ENCODE measurements at regions not wholly inside any gene's neighbourhood (a gene's known extent, or its start where the extent isn't known, plus 50 kb on each side); places are given as distances from the start of the nearest gene placed in this dataset.

DNA sequence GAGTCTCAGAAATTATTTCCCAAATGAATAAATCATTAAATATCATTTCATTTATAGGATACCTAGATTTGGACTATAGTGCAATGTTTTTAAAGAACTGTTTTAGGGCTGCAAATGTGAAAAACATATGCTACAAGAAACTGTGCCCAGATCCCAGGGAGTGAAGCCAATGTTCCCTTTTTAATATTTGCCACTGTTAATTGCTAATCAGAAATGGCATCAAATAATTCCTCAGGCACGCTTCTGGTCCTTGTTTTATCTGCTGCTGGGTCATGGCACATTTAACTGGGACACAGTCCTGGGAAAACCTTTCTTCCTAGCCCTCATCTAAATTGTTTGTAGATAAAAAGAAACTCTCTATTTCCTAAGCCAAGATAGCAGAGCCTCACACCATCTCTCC lies 79.3 kb upstream of the CNTNAP4 start:
- H3K27ac ChIP-seq (ENCODE audit: insufficient read depth in 1 of 2, low read depth in 1 of 2, low read length in 2 of 2, poor library complexity in 1 of 2, severe bottlenecking in 2 of 2): no peak overlapping the region
- no peaks in the 10 kb centered on the region for H3K27me3 ChIP-seq (replicated peaks in 2 of 5; ENCODE audit: control insufficient read depth in 4 of 5, insufficient read depth in 5 of 5, low read length in 4 of 5)
- H3K4me1 ChIP-seq (ENCODE audit: control extremely low read depth in 1 of 4, control insufficient read depth in 4 of 4, insufficient read depth in 4 of 4, low read length in 3 of 4): no peaks in the 10 kb centered on the region
- DNase-seq: no peak
- 80% methylated on average over 1 of the region's 1 CpG for WGBS (ENCODE audit: insufficient coverage)
- POLR2A ChIA-PET: no interaction called here
- no peak overlapping the region for H3K4me3 ChIP-seq (ENCODE audit: control insufficient read depth in 1 of 7, extremely low read depth in 1 of 7, insufficient read depth in 4 of 7, low read depth in 2 of 7, low read length in 6 of 7)
- H3K9me3 ChIP-seq (ENCODE audit: control extremely low read depth in 1 of 5, control insufficient read depth in 4 of 5, insufficient read depth in 2 of 5, low read depth in 1 of 5, low read length in 4 of 5): no peaks in the 10 kb centered on the region
- CTCF ChIA-PET: no interaction called here
- H3K36me3 ChIP-seq (ENCODE audit: control insufficient read depth in 4 of 4, insufficient read depth in 4 of 4, low read length in 3 of 4): no peaks in the 10 kb centered on the region

DNA sequence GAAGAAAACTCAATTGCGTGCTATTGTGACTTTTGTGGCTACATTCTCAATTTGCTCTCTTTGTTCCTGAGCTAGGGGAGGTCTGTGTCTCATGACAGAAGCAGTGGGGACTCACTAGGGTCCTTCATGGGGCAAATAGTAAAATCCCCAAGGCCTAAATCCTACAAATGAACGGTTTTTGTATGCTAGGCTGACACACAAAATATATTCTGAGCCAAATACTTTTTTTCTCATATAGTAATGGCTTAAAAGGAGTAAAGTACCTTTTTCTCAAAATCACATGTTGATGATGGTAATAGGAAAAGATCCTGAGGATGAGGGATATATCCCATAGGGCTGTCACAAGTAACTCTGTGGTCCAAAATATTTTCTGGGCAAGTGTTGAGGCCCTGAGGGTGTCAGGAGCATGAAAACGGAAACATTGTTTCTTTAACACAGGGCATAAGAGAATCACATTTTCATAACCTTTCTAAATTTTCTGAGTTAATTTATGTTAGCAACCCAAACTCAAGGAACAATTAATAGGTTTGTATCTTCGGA lies 77.5 kb upstream of the CNTNAP4 start:
- ChIA-PET POLR2A (no interaction called here), CTCF (no interaction called here)
- H3K4me3 ChIP-seq (ENCODE audit: control insufficient read depth in 1 of 7, extremely low read depth in 1 of 7, insufficient read depth in 4 of 7, low read depth in 2 of 7, low read length in 6 of 7): no peak overlapping the region
- H3K36me3 ChIP-seq (ENCODE audit: control insufficient read depth in 4 of 4, insufficient read depth in 4 of 4, low read length in 3 of 4): no peaks in the 10 kb centered on the region
- H3K27ac ChIP-seq (ENCODE audit: insufficient read depth in 1 of 2, low read depth in 1 of 2, low read length in 2 of 2, poor library complexity in 1 of 2, severe bottlenecking in 2 of 2): no peak overlapping the region
- no peaks in the 10 kb centered on the region for H3K27me3 ChIP-seq (replicated peaks in 2 of 5; ENCODE audit: control insufficient read depth in 4 of 5, insufficient read depth in 5 of 5, low read length in 4 of 5)
- DNase-seq: no peak
- WGBS (ENCODE audit: insufficient coverage): 88% methylated on average over 1 of the region's 4 CpGs
- H3K9me3 ChIP-seq (ENCODE audit: control extremely low read depth in 1 of 5, control insufficient read depth in 4 of 5, insufficient read depth in 2 of 5, low read depth in 1 of 5, low read length in 4 of 5): no peaks in the 10 kb centered on the region
- H3K4me1 ChIP-seq (ENCODE audit: control extremely low read depth in 1 of 4, control insufficient read depth in 4 of 4, insufficient read depth in 4 of 4, low read length in 3 of 4): no peaks in the 10 kb centered on the region

DNA sequence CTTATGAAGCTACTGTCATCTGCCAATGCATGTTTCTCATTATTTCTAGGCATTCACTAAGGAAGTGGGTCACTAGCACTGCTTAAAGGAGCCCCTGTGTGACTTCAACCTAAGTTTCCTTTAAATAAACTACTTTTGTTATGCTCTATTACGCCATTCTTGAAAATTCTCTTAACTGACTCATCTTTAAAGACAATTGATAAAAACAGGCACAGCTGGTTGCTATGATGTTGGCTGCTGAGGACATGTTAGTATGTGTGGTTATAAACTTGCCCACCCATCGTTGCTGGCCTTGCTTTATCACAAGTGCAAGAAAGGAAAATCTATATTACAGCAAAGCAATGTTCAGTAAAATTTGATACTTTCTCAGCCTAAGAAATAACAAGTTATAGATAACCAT lies 75.8 kb upstream of the CNTNAP4 start:
- no peak for DNase-seq
- Histone ChIP-seq H3K4me1 (ENCODE audit: control extremely low read depth in 1 of 4, control insufficient read depth in 4 of 4, insufficient read depth in 4 of 4, low read length in 3 of 4) (no peaks in the 10 kb centered on the region), H3K36me3 (ENCODE audit: control insufficient read depth in 4 of 4, insufficient read depth in 4 of 4, low read length in 3 of 4) (no peaks in the 10 kb centered on the region), H3K27ac (ENCODE audit: insufficient read depth in 1 of 2, low read depth in 1 of 2, low read length in 2 of 2, poor library complexity in 1 of 2, severe bottlenecking in 2 of 2) (no peak overlapping the region), H3K4me3 (ENCODE audit: control insufficient read depth in 1 of 7, extremely low read depth in 1 of 7, insufficient read depth in 4 of 7, low read depth in 2 of 7, low read length in 6 of 7) (no peak overlapping the region), H3K9me3 (ENCODE audit: control extremely low read depth in 1 of 5, control insufficient read depth in 4 of 5, insufficient read depth in 2 of 5, low read depth in 1 of 5, low read length in 4 of 5) (no peaks in the 10 kb centered on the region), H3K27me3 (replicated peaks in 2 of 5; ENCODE audit: control insufficient read depth in 4 of 5, insufficient read depth in 5 of 5, low read length in 4 of 5) (no peaks in the 10 kb centered on the region)
- WGBS (ENCODE audit: insufficient coverage): 100% methylated on average over 1 of the region's 2 CpGs
- ChIA-PET POLR2A (no interaction called here), CTCF (no interaction called here)

DNA sequence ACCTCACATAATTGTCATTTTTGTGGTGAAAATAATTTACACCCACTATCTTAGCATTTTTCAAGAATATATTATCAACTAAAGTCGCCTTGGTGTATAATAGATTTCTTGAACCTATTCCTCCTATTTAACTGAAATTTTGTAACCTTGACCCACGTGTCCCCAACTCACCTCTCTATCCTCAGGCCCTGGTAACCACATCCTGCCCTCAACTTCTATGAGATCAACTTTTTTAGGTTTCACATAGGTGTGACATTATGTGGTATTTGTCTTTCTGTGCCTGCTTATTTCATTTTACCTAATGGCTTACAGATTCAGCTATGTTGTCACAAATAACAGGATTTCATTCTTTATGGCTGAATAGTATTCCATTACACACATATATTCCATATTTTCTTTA lies 73.0 kb upstream of the CNTNAP4 start:
- ChIA-PET CTCF (no interaction called here), POLR2A (no interaction called here)
- Histone ChIP-seq H3K27ac (ENCODE audit: insufficient read depth in 1 of 2, low read depth in 1 of 2, low read length in 2 of 2, poor library complexity in 1 of 2, severe bottlenecking in 2 of 2) (no peak overlapping the region), H3K9me3 (ENCODE audit: control extremely low read depth in 1 of 5, control insufficient read depth in 4 of 5, insufficient read depth in 2 of 5, low read depth in 1 of 5, low read length in 4 of 5) (no peaks in the 10 kb centered on the region), H3K27me3 (replicated peaks in 2 of 5; ENCODE audit: control insufficient read depth in 4 of 5, insufficient read depth in 5 of 5, low read length in 4 of 5) (no peaks in the 10 kb centered on the region), H3K4me3 (ENCODE audit: control insufficient read depth in 1 of 7, extremely low read depth in 1 of 7, insufficient read depth in 4 of 7, low read depth in 2 of 7, low read length in 6 of 7) (no peak overlapping the region), H3K4me1 (ENCODE audit: control extremely low read depth in 1 of 4, control insufficient read depth in 4 of 4, insufficient read depth in 4 of 4, low read length in 3 of 4) (no peaks in the 10 kb centered on the region), H3K36me3 (ENCODE audit: control insufficient read depth in 4 of 4, insufficient read depth in 4 of 4, low read length in 3 of 4) (no peaks in the 10 kb centered on the region)
- 75% methylated on average over 2 of the region's 2 CpGs for WGBS (ENCODE audit: insufficient coverage)
- DNase-seq: no peak

DNA sequence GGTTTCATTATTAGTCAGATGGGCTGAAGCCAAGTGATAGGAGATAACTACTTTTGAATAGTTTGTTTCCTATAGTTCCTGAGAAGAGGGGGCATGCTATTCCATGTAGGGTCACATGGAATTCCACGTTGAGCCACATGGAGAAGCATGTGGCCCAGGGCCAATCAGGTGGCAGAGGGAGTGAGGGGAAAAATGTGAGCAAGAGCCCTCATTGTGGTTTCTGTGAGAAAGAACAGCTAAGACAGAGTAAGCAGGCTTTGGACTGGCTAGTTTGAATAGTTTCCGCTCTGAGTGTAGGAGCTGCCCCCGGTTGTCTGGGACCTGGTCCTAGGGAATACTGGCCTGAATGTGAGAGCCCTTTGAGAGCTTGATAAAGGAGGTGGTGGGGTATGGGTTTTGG lies 69.9 kb upstream of the CNTNAP4 start:
- Histone ChIP-seq H3K27ac (ENCODE audit: insufficient read depth in 1 of 2, low read depth in 1 of 2, low read length in 2 of 2, poor library complexity in 1 of 2, severe bottlenecking in 2 of 2) (no peak overlapping the region), H3K4me3 (ENCODE audit: control insufficient read depth in 1 of 7, extremely low read depth in 1 of 7, insufficient read depth in 4 of 7, low read depth in 2 of 7, low read length in 6 of 7) (no peak overlapping the region), H3K9me3 (ENCODE audit: control extremely low read depth in 1 of 5, control insufficient read depth in 4 of 5, insufficient read depth in 2 of 5, low read depth in 1 of 5, low read length in 4 of 5) (no peaks in the 10 kb centered on the region), H3K36me3 (ENCODE audit: control insufficient read depth in 4 of 4, insufficient read depth in 4 of 4, low read length in 3 of 4) (no peaks in the 10 kb centered on the region), H3K27me3 (replicated peaks in 2 of 5; ENCODE audit: control insufficient read depth in 4 of 5, insufficient read depth in 5 of 5, low read length in 4 of 5) (no peaks in the 10 kb centered on the region), H3K4me1 (ENCODE audit: control extremely low read depth in 1 of 4, control insufficient read depth in 4 of 4, insufficient read depth in 4 of 4, low read length in 3 of 4) (no peaks in the 10 kb centered on the region)
- no peak for DNase-seq
- WGBS (ENCODE audit: insufficient coverage): 64% methylated on average over 3 of the region's 3 CpGs
- CTCF ChIA-PET: no interaction called here
- POLR2A ChIA-PET: no interaction called here

DNA sequence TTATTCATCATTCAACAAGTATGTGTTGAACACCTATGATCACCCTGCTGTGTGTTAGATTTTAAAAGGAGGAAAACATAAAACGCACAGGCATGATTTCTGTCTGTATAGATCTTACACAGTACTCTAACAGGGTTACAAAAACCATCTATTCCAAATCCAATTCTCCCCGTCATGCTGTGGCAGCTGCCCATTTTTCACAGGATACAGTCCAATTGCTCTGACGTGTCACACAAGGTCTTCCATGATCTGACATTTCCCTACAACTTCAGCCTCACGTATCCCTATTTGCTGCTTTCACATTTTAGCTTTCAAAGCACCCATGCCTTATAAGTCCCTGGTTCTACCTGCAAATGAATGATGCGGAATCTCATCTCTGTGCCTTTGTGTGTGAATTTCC lies 67.0 kb upstream of the CNTNAP4 start:
- Histone ChIP-seq H3K9me3 (ENCODE audit: control extremely low read depth in 1 of 5, control insufficient read depth in 4 of 5, insufficient read depth in 2 of 5, low read depth in 1 of 5, low read length in 4 of 5) (no peaks in the 10 kb centered on the region), H3K27me3 (replicated peaks in 2 of 5; ENCODE audit: control insufficient read depth in 4 of 5, insufficient read depth in 5 of 5, low read length in 4 of 5) (no peaks in the 10 kb centered on the region), H3K4me1 (ENCODE audit: control extremely low read depth in 1 of 4, control insufficient read depth in 4 of 4, insufficient read depth in 4 of 4, low read length in 3 of 4) (no peaks in the 10 kb centered on the region), H3K27ac (ENCODE audit: insufficient read depth in 1 of 2, low read depth in 1 of 2, low read length in 2 of 2, poor library complexity in 1 of 2, severe bottlenecking in 2 of 2) (no peak overlapping the region), H3K36me3 (ENCODE audit: control insufficient read depth in 4 of 4, insufficient read depth in 4 of 4, low read length in 3 of 4) (no peaks in the 10 kb centered on the region), H3K4me3 (ENCODE audit: control insufficient read depth in 1 of 7, extremely low read depth in 1 of 7, insufficient read depth in 4 of 7, low read depth in 2 of 7, low read length in 6 of 7) (no peak overlapping the region)
- ChIA-PET CTCF (no interaction called here), POLR2A (no interaction called here)
- no peak for DNase-seq
- WGBS (ENCODE audit: insufficient coverage): 91% methylated on average over 5 of the region's 5 CpGs

DNA sequence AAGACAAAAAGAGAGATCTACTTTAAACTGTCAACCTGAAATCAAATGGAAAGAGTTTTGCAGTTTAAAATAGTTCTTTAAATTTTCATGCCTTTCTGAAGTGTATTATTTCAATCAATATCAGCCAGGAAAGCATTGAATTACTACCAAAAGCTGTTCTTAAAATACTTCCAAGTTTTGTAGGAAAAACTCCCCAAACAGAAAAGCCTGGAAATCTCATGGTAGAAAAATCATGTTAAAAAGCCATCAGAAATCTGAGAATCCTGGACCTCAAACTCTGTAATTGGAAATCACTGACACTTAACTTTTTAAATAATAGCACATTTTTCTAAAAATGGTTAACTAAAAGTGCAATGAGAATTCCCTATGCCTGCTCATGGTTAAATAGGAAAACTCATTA lies 63.3 kb upstream of the CNTNAP4 start:
- H3K9me3 ChIP-seq (ENCODE audit: control extremely low read depth in 1 of 5, control insufficient read depth in 4 of 5, insufficient read depth in 2 of 5, low read depth in 1 of 5, low read length in 4 of 5): no peaks in the 10 kb centered on the region
- no peak for DNase-seq
- no peak overlapping the region for H3K4me3 ChIP-seq (ENCODE audit: control insufficient read depth in 1 of 7, extremely low read depth in 1 of 7, insufficient read depth in 4 of 7, low read depth in 2 of 7, low read length in 6 of 7)
- H3K4me1 ChIP-seq (ENCODE audit: control extremely low read depth in 1 of 4, control insufficient read depth in 4 of 4, insufficient read depth in 4 of 4, low read length in 3 of 4): no peaks in the 10 kb centered on the region
- ChIA-PET CTCF (no interaction called here), POLR2A (no interaction called here)
- no peaks in the 10 kb centered on the region for H3K36me3 ChIP-seq (ENCODE audit: control insufficient read depth in 4 of 4, insufficient read depth in 4 of 4, low read length in 3 of 4)
- H3K27me3 ChIP-seq (replicated peaks in 2 of 5; ENCODE audit: control insufficient read depth in 4 of 5, insufficient read depth in 5 of 5, low read length in 4 of 5): no peaks in the 10 kb centered on the region
- H3K27ac ChIP-seq (ENCODE audit: insufficient read depth in 1 of 2, low read depth in 1 of 2, low read length in 2 of 2, poor library complexity in 1 of 2, severe bottlenecking in 2 of 2): no peak overlapping the region

DNA sequence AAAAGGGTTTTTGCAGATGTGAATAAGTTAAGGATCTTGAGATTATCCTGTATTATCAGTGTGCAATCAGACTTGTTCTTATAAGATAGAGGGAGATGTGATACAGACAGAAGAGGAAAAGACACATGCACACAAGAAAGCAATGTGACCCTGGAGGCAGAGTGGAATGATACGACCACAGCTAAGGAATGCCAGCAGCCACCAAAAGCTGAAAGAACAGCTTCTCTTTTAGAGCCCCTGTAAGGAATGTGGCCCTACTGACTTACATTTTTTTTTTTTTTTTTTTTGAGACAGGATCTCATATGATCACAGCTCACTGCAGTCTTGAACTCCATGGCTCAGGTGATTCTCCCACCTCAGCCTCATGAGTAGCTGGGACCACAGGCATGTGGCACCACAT lies 62.3 kb upstream of the CNTNAP4 start:
- no peak overlapping the region for H3K4me3 ChIP-seq (ENCODE audit: control insufficient read depth in 1 of 7, extremely low read depth in 1 of 7, insufficient read depth in 4 of 7, low read depth in 2 of 7, low read length in 6 of 7)
- no peaks in the 10 kb centered on the region for H3K27me3 ChIP-seq (replicated peaks in 2 of 5; ENCODE audit: control insufficient read depth in 4 of 5, insufficient read depth in 5 of 5, low read length in 4 of 5)
- no peak overlapping the region for H3K27ac ChIP-seq (ENCODE audit: insufficient read depth in 1 of 2, low read depth in 1 of 2, low read length in 2 of 2, poor library complexity in 1 of 2, severe bottlenecking in 2 of 2)
- ChIA-PET POLR2A (no interaction called here), CTCF (no interaction called here)
- WGBS (ENCODE audit: insufficient coverage): 56% methylated on average over 1 of the region's 1 CpG
- H3K4me1 ChIP-seq (ENCODE audit: control extremely low read depth in 1 of 4, control insufficient read depth in 4 of 4, insufficient read depth in 4 of 4, low read length in 3 of 4): no peaks in the 10 kb centered on the region
- H3K36me3 ChIP-seq (ENCODE audit: control insufficient read depth in 4 of 4, insufficient read depth in 4 of 4, low read length in 3 of 4): no peaks in the 10 kb centered on the region
- DNase-seq: no peak
- no peaks in the 10 kb centered on the region for H3K9me3 ChIP-seq (ENCODE audit: control extremely low read depth in 1 of 5, control insufficient read depth in 4 of 5, insufficient read depth in 2 of 5, low read depth in 1 of 5, low read length in 4 of 5)

All from common myeloid progenitor, CD34-positive (primary cell).